ENCODE measurements at regions not wholly inside any gene's neighbourhood (a gene's known extent, or its start where the extent isn't known, plus 50 kb on each side); places are given as distances from the start of the nearest gene placed in this dataset.

GRCh38 chr9:89953824-89954615, 349.2 kb downstream of the GADD45G start:
- DNase-seq (ENCODE audit: low read depth in 1 of 2, low spot score in 1 of 2): no peak
- TF ChIP-seq JUND (IDR thresholded peaks at IDR 0.05; ENCODE audit: low read depth): no peak
- in situ Hi-C loops (cut with HindIII; ENCODE audit: low pct_unique_long_range_greater_than_20kb, low sequenced_read_pairs): no loop called here

DNA sequence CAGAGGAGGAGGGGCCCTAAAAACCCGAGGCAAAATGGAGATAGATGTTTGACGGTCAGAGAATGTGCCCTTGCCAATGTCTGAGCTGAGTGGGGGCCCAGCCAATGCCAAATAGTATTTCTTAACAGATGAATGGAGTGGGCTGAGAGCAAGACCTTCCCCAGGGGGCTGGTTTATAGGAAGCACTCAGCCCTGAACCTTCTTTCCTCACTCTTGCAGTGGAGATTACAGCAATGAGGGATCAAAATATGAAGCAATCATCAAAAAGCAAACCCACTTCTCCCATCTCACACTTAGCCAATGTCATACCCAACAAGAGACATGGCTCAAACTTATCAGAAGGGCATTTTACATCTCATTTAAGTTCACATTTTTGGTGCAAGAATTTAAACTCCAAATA, 350.3 kb downstream of the GADD45G start:
- no peak for TF ChIP-seq JUND (IDR thresholded peaks at IDR 0.05; ENCODE audit: low read depth)

DNA sequence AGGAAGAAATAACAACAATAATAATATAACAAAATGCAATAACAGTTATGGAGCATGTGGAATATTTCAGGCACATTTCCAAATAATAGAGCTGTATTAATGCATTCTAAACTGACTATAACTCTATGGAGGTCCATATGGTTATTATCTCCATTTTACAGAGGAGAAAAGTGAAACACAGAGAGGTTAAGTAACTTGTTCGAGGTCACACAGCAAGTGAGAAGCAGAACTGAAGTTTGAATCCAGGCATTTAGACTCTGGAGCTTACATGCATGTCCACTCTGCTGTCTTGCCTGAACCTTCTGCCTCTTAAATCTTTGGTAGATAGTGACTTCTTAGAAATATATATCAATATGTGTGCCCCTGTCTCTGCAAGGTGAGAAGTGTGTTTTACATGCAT, 350.8 kb downstream of the GADD45G start:
- DNase-seq (ENCODE audit: low read depth in 1 of 2, low spot score in 1 of 2): no peak
- TF ChIP-seq JUND (IDR thresholded peaks at IDR 0.05; ENCODE audit: low read depth): no peak
- in situ Hi-C loops (cut with HindIII; ENCODE audit: low pct_unique_long_range_greater_than_20kb, low sequenced_read_pairs): no loop called here

More for the DNA sequence above, 350.3 kb downstream of the GADD45G start:
- no peak for DNase-seq (ENCODE audit: low read depth in 1 of 2, low spot score in 1 of 2)
- in situ Hi-C loops (cut with HindIII; ENCODE audit: low pct_unique_long_range_greater_than_20kb, low sequenced_read_pairs): no loop called here

- no peak for TF ChIP-seq JUND (IDR thresholded peaks at IDR 0.05; ENCODE audit: low read depth)
- DNase-seq (ENCODE audit: low read depth in 1 of 2, low spot score in 1 of 2): no peak
- in situ Hi-C loops (cut with HindIII; ENCODE audit: low pct_unique_long_range_greater_than_20kb, low sequenced_read_pairs): no loop called here
Measured at GRCh38 chr9:89956331-89956730, 351.5 kb downstream of the GADD45G start.

DNA sequence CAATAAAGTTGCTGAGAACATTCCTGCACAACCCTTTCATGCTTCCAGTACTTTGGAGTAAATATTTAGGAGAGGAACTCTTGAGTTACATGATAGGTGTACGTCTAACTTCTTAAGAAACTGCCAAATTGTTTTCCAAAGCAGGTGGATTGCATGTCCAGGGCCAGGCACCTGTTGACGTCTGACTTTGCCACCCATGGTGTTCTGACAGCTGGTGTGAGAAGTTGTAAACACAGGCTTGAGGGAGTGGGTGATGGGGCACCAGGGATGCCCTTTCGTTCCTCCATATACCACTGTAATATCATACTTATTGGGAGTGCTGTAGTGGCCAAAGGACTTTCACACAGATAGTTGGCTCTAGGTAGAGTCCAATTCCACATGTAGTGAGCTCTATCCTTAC, 352.1 kb downstream of the GADD45G start:
- in situ Hi-C loops (cut with HindIII; ENCODE audit: low pct_unique_long_range_greater_than_20kb, low sequenced_read_pairs): no loop called here
- DNase-seq (ENCODE audit: low read depth in 1 of 2, low spot score in 1 of 2): no peak
- no peak for TF ChIP-seq JUND (IDR thresholded peaks at IDR 0.05; ENCODE audit: low read depth)

DNA sequence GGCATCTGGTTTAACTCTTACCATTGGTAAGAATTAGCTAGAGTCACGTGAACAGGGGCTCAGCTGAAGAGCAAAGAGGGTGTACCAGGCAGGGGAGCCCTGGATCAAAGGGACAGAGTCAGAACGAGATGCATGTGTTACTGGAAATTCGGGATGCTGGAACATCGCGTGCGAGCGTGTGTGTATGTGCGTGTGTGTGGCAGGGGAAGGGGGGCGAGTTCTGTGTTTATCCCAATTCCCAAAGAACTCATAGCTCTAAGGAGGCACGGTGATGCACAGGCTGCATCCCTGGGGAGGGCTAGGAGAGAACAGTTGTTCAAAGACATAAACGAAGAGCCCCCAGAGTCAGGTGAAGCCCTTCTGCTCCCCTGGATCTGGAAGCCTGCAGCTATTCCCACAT, 353.3 kb downstream of the GADD45G start:
- TF ChIP-seq JUND (IDR thresholded peaks at IDR 0.05; ENCODE audit: low read depth): no peak
- DNase-seq (ENCODE audit: low read depth in 1 of 2, low spot score in 1 of 2): no peak
- in situ Hi-C loops (cut with HindIII; ENCODE audit: low pct_unique_long_range_greater_than_20kb, low sequenced_read_pairs): no loop called here

- DNase-seq (ENCODE audit: low read depth in 1 of 2, low spot score in 1 of 2): no peak
- no peak for TF ChIP-seq JUND (IDR thresholded peaks at IDR 0.05; ENCODE audit: low read depth)
- in situ Hi-C loops (cut with HindIII; ENCODE audit: low pct_unique_long_range_greater_than_20kb, low sequenced_read_pairs): no loop called here
Measured at GRCh38 chr9:89961616-89962341, 357.0 kb downstream of the GADD45G start.

GRCh38 chr9:89963280-89963679, 358.5 kb downstream of the GADD45G start:
- TF ChIP-seq JUND (IDR thresholded peaks at IDR 0.05; ENCODE audit: low read depth): no peak
- no peak for DNase-seq (ENCODE audit: low read depth in 1 of 2, low spot score in 1 of 2)
- in situ Hi-C loops (cut with HindIII; ENCODE audit: low pct_unique_long_range_greater_than_20kb, low sequenced_read_pairs): no loop called here

DNA sequence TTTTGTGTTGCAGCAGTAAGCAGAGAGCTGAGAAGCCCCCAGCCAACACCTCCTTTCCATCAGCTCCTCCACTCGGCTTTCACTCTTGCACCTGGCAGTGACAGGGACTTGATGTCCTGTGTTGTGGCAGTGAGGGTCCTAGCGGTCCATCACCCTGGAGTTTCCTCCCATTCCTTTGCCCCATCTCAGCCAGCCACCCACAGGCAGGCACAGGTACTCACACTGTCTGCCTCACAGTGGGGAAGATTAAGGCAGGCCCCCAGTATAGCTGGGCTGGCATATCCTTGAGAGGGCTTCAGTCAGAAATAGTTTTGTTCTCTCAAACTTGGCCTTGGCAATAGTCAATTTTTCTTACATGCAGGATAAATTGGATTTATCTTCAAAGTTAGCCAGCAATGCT, 362.7 kb downstream of the GADD45G start:
- DNase-seq (ENCODE audit: low read depth in 1 of 2, low spot score in 1 of 2): no peak
- TF ChIP-seq JUND (IDR thresholded peaks at IDR 0.05; ENCODE audit: low read depth): no peak
- in situ Hi-C loops (cut with HindIII; ENCODE audit: low pct_unique_long_range_greater_than_20kb, low sequenced_read_pairs): no loop called here

- DNase-seq (ENCODE audit: low read depth in 1 of 2, low spot score in 1 of 2): no peak
- TF ChIP-seq JUND (IDR thresholded peaks at IDR 0.05; ENCODE audit: low read depth): no peak
- in situ Hi-C loops (cut with HindIII; ENCODE audit: low pct_unique_long_range_greater_than_20kb, low sequenced_read_pairs): no loop called here
Measured at GRCh38 chr9:89969156-89969675, 364.4 kb downstream of the GADD45G start.

DNA sequence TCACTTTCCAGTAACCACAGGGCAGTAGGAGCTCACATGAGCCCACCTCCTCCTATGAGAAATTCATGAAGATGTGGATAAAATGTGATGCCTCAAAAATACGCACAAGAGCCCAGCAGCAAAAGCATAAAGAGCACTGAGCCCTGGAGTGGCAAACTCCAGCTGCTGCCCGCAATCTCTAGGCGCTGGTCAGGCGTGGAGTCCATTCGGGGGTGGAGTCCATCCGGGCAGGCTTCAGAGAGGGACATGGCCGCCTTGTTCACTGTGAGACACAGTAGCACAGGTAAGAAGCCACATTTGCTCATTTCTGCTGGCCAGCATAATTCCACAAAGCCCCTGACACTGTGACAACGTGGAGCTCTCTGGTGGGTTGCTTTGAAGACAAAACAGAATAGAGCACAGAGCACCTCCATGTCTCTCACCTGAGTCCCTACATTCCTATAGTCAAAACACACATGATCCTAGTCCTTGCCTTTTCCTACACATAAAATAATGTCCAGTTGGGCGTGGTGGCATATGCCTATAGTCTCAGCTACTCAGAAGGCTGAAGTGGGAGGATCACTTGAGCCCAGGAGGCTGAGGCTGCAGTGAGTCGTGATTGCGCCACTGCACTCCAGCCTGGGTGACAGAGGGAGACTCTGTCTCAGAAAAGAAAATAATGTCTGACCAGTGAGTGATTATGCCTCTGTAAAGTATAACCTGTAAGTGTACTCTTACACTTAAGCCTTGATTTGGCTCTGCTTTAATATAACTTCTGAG, 365.2 kb downstream of the GADD45G start:
- TF ChIP-seq JUND (IDR thresholded peaks at IDR 0.05; ENCODE audit: low read depth): no peak
- no peak for DNase-seq (ENCODE audit: low read depth in 1 of 2, low spot score in 1 of 2)
- in situ Hi-C loops (cut with HindIII; ENCODE audit: low pct_unique_long_range_greater_than_20kb, low sequenced_read_pairs): no loop called here

DNA sequence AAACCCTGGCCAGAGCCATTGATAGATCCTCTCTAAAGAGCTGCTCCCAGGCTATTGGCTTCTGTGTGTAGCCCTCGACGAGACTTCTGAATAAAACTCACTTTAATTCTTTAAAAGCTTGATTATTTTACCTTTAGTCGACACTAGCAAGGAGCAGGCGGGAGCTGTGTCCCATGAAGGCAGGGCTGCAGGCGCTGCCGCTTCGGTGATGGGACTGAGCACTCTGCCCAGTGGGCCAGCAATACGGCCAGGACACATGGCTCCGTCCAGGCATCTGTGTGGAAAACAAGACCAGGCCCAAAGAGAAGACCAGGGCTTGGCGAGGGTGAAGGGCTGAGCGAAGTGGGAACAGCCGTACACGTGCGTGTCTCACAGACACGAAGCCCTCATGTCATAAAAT, 365.9 kb downstream of the GADD45G start:
- no peak for TF ChIP-seq JUND (IDR thresholded peaks at IDR 0.05; ENCODE audit: low read depth)
- in situ Hi-C loops (cut with HindIII; ENCODE audit: low pct_unique_long_range_greater_than_20kb, low sequenced_read_pairs): no loop called here
- no peak for DNase-seq (ENCODE audit: low read depth in 1 of 2, low spot score in 1 of 2)
